Hindlimb muscle (tissue), 1 donor: ENCODE measurements at regions not wholly inside any gene's neighbourhood (a gene's known extent, or its start where the extent isn't known, plus 50 kb on each side); places are given as distances from the start of the nearest gene placed in this dataset.

Experiments
- DNase-seq: peaks from one replicate; pipeline ENCODE4 v3.0.0-alpha.2; 2013

- no peak for DNase-seq
These were observed 246.2 kb downstream of the LRFN2 start for GRCh38 chr6:40340957-40341356.

DNA sequence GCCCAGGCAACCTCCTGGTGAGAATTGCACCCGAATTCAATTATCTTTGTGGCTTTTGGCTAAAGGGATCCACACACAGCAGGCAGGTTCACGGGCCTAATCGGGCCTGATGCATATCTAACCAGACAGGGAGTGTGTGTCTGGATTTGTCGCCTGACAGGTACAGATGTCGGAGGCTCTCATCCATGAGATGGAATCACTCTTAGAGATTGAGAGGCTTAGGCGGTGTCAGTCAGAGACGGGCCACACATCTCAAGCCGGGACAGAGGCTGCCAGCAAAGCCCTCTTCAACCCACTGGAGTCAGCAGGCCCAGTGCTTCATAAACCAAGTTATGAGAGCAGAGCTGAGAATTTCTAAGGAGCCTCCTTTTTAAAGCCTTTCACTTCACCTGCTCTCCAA is 247.0 kb downstream of the LRFN2 start:
- no peak for DNase-seq

GRCh38 chr6:40338306-40338705 is 248.9 kb downstream of the LRFN2 start:
- no peak for DNase-seq

GRCh38 chr6:40336940-40337760 is 250.0 kb downstream of the LRFN2 start:
- DNase-seq, result no peak

DNA sequence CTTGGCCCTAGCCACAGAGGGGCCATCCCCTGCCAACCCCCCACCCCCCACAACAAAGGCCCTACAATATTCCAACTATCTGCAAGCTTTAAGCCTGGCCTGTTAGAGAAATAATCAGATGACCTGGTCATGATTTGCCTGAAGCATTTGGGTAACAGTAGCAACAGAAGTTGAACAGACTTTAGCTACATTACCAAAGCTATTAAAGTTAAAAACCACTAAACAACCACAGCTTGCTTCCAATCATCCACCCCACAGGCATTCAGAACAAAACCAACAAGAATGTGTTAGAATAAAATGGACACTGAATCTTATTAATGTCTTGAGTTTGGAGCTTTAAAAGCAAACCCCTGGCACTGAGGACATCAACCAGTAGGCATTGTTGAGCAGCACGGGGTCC is 250.9 kb downstream of the LRFN2 start:
- no peak for DNase-seq

DNA sequence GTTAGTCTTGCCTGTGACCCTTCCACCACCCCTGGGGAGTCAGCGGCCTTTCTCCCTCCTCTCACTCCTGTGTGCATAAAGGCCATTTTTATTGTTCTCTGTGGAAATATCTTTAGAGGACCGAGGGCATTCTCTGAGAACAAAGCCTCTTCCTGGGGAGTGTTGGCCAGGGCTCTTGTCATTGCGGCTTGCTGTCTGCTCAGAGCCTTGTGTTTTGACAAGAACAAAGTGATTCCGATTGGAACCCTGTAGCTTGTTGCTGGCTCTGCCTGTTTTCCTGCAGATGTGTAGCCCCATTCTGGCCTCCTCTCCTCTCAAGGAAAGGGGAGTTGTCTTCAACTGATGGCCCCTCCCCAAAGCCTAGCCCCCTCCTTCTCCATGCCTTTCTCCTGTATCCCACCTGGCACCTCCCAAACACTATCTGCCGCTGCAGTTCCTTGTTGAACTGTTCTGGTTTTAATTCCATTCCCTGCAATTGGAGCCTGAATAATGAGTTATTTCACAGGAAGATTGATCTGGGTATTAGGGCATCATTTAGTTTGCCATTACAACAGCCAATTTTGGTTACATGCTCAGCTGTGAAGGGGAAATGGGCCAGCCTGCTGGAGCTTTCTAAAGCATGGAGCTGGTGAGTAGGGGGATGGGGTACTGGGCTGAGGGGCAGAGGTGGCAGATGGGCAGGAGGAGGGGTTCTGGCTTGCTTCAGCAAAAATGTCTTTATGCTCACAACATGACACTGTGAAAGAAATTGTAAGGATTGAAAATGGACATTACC is 252.5 kb downstream of the LRFN2 start:
- DNase-seq, result no peak

DNA sequence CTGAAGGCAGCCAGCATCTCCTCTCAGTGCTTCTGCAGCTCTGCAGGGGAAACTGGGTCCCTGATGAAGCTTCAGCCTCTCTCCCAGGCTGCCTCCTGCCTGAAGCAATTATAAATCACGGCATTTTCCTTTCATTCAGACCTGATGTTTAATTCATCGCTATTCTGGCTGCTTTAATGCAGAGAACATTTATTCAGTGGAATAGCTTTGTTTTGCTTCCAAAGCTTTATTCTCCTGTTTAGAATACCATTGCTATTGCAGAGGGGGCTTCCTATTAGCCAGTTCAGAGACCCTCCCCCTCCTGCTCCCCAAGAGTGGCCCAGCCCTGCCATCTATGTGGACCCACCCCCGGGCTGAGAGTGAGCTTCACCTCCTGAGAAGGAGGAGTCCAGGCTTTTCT is 255.6 kb downstream of the LRFN2 start:
- DNase-seq, result no peak

DNA sequence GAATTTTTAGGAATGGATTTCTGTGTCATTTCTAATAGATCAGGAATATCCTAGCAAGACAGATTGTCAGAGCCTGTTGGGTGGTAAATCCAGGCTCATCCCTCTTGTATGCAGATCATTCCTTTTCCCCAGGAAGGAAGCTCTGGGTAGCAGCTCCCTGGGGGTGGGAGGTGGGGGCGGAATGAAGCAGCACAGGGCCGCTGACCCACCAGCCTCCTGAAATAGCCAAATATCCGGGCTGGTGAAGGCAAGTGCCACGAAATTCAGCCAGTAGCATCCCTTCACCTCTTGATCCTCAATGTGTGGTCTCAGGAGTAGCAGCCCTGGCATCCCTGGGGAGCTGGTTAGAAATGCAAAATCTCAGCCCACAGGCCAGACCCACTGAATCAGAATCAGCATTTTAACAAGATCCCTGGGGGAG is 256.9 kb downstream of the LRFN2 start:
- no peak for DNase-seq

GRCh38 chr6:40328986-40329545 is 258.1 kb downstream of the LRFN2 start:
- DNase-seq, result no peak

GRCh38 chr6:40328386-40328985 is 258.7 kb downstream of the LRFN2 start:
- DNase-seq, result no peak

DNA sequence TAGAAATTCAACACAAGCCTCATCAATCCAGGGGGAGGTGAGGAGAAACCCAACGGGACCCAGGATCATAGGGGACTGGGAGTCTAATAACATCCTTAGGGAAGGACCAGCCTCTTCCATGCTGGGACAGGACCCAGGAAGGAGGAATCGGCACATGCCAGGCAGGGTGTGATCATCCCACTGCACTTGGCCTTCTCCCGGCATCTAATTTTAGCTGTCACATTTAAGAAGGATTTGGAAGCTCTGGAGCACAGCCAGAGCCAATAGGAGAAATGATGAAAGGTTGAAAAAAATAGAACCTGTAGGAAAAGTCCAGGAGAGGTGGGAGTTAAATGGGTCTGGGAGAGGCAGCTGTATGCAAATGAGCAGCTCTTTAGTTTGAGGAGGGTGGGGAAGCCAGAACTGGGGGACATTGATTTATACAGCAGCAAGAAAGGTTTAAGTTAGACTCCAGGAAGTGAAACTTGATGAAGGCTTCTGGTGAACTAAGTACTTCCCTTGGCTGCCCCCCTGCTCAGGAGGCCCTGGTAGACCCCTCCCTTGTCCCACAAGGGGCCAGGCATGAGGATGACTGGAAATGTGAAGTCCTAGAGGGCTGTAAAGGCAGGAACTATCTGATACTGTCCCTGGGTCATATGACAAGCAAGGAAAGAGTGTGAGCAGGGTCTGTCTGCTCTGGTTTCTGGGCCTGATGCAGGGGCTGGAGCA is 260.3 kb downstream of the LRFN2 start:
- no peak for DNase-seq

- DNase-seq, result no peak
These were observed 261.4 kb downstream of the LRFN2 start for GRCh38 chr6:40325791-40326190.

DNA sequence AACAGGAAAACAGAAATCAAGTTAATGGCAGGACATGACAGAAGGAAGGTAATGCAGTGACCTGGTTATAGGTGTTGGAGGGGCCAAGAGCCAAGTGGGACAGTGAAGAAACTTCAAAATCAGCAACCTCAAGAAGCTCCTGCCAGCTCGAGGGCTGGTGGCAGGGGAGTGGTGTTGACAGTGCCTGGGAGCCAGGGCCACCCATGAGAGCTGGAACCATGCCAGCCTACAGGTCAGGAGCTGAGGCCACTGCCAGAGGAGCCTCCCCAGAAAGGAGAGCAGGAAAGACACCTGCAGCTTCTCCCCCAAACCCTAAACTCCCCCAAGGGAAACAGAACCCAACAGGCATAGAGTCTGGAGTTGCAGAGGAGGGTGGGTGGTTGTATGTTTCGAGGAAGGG is 262.1 kb downstream of the LRFN2 start:
- no peak for DNase-seq

DNA sequence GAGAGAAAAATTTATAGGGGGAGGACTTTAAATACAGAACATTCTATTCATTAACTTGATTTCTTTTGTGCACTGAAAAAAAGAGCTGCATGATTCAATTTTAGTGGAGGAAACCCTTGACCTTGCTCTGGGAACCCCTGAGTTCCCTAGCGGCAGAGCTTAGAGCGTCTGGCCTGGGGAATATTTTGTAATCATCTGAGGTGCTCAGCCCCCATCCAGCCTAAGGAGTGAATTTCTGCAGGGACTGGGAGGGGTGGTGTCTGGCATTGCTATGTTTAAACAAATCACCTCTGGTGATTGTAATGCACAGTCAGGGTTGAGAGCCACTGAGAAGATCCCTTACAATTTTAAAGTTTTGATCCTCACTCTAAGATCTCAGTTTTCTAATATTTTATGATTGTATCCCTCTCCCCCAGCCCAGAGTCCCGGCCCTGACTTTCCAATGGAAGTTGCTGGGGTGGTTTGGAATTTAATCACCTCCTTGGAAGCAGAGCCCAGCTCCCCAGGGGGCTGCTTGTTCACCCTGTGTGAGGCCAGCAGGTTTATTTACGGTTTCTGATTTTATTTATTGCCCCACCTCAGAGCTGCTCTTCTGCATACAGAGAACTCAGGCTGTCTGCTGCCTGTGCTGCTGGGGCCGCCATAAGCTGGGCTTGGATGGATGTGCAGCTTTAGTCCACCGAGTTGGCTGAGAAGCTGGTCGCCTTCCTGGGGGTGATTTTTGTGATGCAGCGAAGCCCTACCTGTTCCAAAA is 263.1 kb downstream of the LRFN2 start:
- DNase-seq, result no peak

- no peak for DNase-seq
These were observed 264.8 kb downstream of the LRFN2 start for GRCh38 chr6:40322336-40322735.

DNA sequence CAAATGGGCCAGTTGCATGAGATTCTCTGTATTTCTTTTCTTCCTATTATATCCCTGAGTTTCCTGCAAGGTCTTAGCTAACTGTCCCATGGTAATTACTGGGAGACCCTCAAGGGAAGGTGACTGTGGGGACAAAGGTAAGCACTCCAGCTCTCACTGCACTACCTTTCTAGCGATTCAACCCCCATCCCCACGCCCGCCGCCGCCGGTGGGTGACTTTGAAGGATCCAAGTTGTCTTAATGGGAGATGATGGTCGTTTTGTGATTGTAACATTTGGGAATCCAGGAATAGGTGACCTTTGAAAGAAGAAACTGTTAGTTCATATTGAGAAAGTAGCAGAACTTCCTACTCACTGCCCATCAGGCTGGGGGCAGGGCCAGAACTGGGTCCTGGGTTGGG is 265.5 kb downstream of the LRFN2 start:
- DNase-seq, result no peak

DNA sequence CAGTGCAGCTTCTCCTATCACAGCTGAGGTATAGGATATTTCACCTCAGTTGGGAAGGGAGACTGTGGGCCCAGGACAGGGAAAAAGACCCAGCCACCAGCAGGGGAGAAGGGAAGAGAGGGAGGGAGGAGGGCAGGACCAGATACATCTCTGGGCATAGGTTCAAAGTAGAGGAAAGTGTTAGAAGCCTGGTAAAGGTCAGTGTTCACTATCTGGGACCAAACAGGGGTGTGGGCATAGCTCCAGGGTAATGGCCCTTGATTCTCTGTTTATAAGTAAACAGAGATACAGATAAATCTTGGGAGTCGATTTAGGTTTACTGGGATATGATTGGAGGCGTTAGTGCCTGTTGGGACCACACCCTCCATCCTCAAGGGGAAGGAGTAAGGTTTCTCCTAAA is 266.2 kb downstream of the LRFN2 start:
- DNase-seq, result no peak

DNA sequence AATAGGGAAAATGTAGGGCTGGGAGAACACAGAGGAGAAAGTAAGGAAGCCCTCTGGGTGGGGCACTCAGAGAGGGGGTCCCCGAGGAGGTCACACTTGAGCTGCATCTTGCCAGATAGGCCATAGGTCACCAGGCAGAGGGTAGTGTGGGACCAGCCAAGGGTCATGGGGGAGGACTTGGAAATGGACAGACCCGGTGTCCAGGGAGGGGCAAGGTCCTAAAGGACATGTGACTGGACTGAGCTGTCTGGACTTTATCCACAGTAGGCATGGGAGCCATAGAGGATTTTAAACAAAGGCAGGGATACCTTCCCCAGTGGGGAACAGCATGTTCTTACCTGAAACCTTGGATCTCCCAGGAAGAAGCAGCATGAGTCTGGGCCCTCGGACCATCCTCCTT is 266.7 kb downstream of the LRFN2 start:
- no peak for DNase-seq

DNA sequence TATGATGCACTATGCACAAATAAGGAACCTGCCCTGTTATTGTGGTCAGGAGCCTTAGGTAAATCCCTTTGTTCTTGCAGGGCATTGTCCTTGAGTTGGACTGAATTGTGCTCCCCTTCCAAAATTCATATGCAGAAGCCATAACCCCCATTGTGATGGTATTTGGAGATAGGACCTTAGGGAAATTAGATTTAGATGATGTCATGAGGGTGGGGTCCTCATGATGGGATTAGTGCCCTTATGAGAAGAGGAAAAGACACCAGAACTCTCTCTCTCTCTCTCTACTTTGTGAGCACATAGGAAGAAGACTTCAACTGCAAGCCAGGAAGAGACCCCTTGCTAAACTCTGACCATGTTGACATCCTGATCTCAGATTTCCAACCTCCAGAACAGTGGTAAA is 268.0 kb downstream of the LRFN2 start:
- no peak for DNase-seq

DNA sequence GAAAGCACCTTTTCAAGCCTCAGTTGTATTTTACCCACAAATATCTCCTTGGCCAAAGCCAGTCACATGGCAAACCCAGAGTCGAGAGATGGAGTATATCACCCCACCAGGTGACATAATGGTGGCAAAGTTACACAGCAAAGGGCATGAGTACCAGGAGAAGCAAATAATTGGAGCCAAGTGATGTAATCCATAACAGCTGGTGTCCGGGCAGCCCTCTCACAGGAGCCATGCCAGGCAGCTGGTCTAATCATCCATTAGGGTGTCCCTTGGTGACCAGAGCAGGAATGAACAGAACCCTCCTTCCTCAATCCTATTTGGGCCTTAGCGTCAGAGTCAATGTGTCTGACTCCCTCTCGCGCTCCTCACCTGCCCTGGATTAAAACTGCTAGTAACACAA is 272.1 kb downstream of the LRFN2 start:
- DNase-seq, result peak; percentile 30

GRCh38 chr6:40313582-40313981 is 273.6 kb downstream of the LRFN2 start:
- no peak for DNase-seq
